Pancreas (tissue), 10 donors: ENCODE measurements at regions not wholly inside any gene's neighbourhood (a gene's known extent, or its start where the extent isn't known, plus 50 kb on each side); places are given as distances from the start of the nearest gene placed in this dataset.
"Not testable (repeated sequence)": the region's sequence is repeated elsewhere in the genome, so short reads cannot be mapped to it uniquely, and the experiment has no call there.

Experiments used
- ATAC-seq, 4 donors: fragments of 200-7000 bp; cut with Tn5 transposase; one replicate each; pipeline versions ENCODE4 v1.8.0 to v1.9.1; 2020; ENCODE audit warnings: mild to moderate bottlenecking in 4 of 4, moderate library complexity in 4 of 4
- DNase-seq, 6 donors: peaks; one replicate each; pipeline ENCODE4 v3.0.0-alpha.2; 2020
- FAIRE-seq: peaks from 2 replicates; lab custom pipeline; 2012; peaks lifted over from hg19 to GRCh38; lab: Jason Lieb, UNC
- H3K27ac ChIP-seq, 4 donors: fragments of 200-600 bp; sonication (generic); 1 replicate in 3 of 4; 2 replicates in 1 of 4; pipeline versions ENCODE4 v1.5.0 to v1.8.0; 2020
- H3K27me3 ChIP-seq, 4 donors: fragments of 200-600 bp; one replicate each; pipeline ENCODE4 v1.8.0; 2021
- H3K36me3 ChIP-seq, 3 donors: fragments of 200-600 bp; sonication (generic) in 1 of 3; one replicate each; pipeline versions ENCODE4 v1.5.0 to v1.8.0; 2020 to 2021
- H3K4me1 ChIP-seq, 3 donors: fragments of 200-600 bp; one replicate each; pipeline ENCODE4 v1.8.0; 2021
- H3K4me3 ChIP-seq, 4 donors: fragments of 200-600 bp; sonication (generic) in 2 of 4; one replicate each; pipeline versions ENCODE4 v1.5.0 to v1.8.0; 2020 to 2021
- H3K9me3 ChIP-seq, 4 donors: fragments of 200-600 bp; one replicate each; pipeline ENCODE4 v1.8.0; 2021
- whole genome bisulfite sequencing, 2 donors: extraction: QIAGEN DNeasy Blood & Tissue Kit; methylation state at CpG; one replicate each; pipeline ENCODE4 v1.1.7; 2013; 5-methylcytosine and 5-hydroxymethylcytosine counted together
- intact Hi-C, 3 donors: fragments of 100-400 bp; cut with DNase I; formaldehyde crosslinking; loops; one replicate each; pipeline versions ENCODE4 v1.11.1 to v1.14.2; 2022
- TF ChIP-seq, protein P1 (sequence below), 4 donors: fragments of 200-600 bp; sonication (generic) in 3 of 4; IDR thresholded peaks; one replicate each; pipeline versions ENCODE4 v1.5.0 to v1.8.0; 2021; ENCODE audit warnings: antibody characterized with exemption in 4 of 4
- donor health status: healthy with polysubstance abuse.
- donor health status: DM: no; HTN: no; CAD: no; lungs with moderate emphysema.
- donor health status: DM: no; HTN: no; CAD: no.
- donor health status: control.
- donor health status: control.
- donor health status: Bipolar disorder and iron deficiency.
- donor health status: DM: yes; HTN: yes; CAD: no.
- donor health status: DM: no; HTN: no; CAD: no.
- donor health status: DM: no; HTN: no; CAD: no.
- donor health status: DM: yes; HTN: yes; CAD: no.

DNA sequence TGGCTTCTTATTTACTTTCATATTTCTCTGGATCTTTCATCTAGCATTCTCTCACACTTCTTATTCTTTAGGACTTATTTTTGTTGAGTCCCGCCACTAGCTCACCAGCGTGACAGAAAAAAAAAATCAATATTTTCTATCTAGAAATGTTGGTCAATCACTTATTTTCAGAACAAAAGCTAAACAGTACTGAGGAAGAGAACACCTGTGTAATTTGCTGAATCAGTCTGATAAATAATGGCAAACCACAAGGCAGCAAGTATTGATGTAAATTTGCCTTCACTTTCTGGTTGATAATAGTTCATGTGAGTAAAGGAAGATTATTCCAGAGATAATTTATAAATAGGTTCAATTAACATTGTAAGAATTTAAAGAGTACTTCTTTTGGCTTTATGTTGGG is 179.2 kb downstream of the BCHE start:
- TF ChIP-seq, protein P1, sequence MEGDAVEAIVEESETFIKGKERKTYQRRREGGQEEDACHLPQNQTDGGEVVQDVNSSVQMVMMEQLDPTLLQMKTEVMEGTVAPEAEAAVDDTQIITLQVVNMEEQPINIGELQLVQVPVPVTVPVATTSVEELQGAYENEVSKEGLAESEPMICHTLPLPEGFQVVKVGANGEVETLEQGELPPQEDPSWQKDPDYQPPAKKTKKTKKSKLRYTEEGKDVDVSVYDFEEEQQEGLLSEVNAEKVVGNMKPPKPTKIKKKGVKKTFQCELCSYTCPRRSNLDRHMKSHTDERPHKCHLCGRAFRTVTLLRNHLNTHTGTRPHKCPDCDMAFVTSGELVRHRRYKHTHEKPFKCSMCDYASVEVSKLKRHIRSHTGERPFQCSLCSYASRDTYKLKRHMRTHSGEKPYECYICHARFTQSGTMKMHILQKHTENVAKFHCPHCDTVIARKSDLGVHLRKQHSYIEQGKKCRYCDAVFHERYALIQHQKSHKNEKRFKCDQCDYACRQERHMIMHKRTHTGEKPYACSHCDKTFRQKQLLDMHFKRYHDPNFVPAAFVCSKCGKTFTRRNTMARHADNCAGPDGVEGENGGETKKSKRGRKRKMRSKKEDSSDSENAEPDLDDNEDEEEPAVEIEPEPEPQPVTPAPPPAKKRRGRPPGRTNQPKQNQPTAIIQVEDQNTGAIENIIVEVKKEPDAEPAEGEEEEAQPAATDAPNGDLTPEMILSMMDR (IDR thresholded peaks at IDR 0.05): no peak
- H3K27ac ChIP-seq: no peak overlapping the region
- ATAC-seq (peak; percentile 30 to 77 (median 67)), DNase-seq (no peak), FAIRE-seq (peak; percentile 20)
- intact Hi-C loops: no loop called here
- peaks cover 0 to 11% (median 0%) of the 10 kb centered on the region in 3 donors for H3K4me1 ChIP-seq
- no peaks in the 10 kb centered on the region for H3K36me3 ChIP-seq
- WGBS, 2 donors: 17 to 21% methylated on average over 2 of the region's 2 CpGs
- H3K9me3 ChIP-seq: no peaks in the 10 kb centered on the region
- no peaks in the 10 kb centered on the region for H3K27me3 ChIP-seq
- H3K4me3 ChIP-seq: no peak overlapping the region

DNA sequence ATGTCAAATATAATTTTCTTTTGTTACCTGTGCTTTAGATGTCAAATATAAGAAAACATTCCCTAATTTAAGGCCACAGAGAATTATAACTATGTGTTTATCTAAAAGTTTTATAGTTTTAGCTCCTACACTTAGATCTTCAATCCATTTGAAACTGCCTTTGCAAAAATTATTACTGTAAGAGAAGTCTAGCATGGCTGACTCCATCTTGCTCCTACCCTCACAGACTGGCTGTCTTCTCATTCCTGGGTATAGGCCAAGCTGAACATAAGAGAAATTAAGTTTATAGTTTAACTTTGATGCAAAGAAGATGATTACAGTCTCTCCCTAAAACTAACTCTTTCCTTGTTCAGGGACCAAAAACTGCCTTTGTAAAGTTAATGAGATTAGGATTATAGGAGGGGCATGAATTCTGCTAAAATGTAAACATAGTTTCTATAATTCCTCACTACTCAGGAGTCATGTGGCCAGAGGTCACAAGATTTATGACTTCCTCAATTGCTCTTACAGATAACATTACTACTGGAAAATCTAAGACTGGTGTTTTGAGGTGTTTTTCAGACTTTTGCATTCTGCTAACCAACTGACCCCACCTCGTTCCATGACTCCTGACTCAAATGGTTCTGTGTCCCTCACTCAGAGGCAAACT is 184.0 kb downstream of the BCHE start:
- DNase-seq (no peak), ATAC-seq (no peak), FAIRE-seq (no peak)
- Histone ChIP-seq H3K27ac (no peak overlapping the region), H3K4me3 (no peak overlapping the region), H3K27me3 (no peaks in the 10 kb centered on the region), H3K4me1 (peaks cover 0 to 4% (median 0%) of the 10 kb centered on the region in 3 donors), H3K36me3 (no peaks in the 10 kb centered on the region), H3K9me3 (no peaks in the 10 kb centered on the region)
- TF ChIP-seq, protein P1 (IDR thresholded peaks at IDR 0.05): no peak
- intact Hi-C loops: no loop called here
- 70 to 79% methylated on average over 1 of the region's 1 CpG for WGBS, 2 donors

DNA sequence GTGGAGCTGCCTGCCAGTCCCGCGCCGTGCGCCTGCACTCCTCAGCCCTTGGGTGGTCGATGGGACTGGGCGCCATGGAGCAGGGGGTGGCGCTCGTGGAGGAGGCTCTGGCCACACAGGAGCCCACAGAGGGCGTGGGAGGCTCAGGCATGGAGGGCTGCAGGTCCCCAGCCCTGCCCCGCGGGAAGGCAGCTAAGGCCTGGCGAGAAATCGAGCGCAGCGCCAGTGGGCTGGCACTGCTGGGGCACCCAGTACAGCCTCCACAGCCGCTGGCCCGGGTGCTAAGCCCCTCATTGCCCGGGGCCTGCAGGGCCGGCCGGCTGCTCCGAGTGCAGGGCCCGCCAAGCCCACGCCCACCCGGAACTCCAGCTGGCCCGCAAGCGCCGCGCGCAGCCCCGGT is 187.9 kb downstream of the BCHE start:
- H3K4me1 ChIP-seq, ATAC-seq, intact Hi-C loops: not testable (repeated sequence)

DNA sequence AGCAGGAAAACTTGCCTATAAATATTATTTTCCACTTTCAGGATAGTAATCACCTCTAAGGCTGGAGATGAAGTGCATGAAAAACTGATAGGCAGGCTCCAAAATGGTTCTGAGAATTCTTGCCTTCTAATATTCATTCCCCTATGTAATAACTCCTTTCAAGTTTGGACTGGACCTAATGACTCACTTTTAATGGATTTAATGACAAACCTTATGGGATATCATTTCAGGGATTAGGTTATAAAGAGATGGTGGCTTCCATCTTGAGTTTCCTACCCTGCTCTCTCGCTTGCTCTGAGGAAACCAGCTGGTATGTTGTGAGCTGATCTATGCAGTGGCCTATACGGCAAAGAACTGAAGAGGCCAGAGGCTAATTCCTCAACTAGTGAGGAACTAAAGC is 192.0 kb downstream of the BCHE start:
- DNase-seq: no peak

More for the DNA sequence above, 187.9 kb downstream of the BCHE start:
- 95 to 96% methylated on average over 24 to 30 of the region's 30 CpGs for WGBS, 2 donors
- H3K36me3 ChIP-seq, H3K27ac ChIP-seq, H3K9me3 ChIP-seq, FAIRE-seq, H3K27me3 ChIP-seq, H3K4me3 ChIP-seq: not testable (repeated sequence)
- peak in 1 of 6 donors; percentile 54 for DNase-seq

DNA sequence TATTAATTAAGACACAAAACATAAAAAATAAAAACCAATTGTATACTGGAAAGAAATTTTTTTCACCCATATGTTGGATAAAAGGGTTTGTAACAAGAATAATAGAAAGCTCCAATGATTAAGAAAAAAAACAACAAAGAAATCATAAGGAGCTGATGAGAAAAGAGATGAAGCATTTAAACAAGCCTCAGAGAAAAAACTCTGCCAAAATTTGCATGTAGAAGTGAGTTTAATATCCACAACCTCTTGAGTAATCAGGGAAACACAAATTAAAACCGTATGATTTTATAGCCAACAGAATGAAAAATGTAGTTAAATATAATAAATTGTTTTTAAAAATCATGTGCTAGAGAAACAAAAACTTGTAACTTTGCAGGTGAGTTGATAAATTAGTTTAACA is 192.9 kb downstream of the BCHE start:
- DNase-seq (no peak), FAIRE-seq (no peak), ATAC-seq (no peak)
- WGBS, 2 donors: 45 to 50% methylated on average over 1 of the region's 1 CpG
- Histone ChIP-seq H3K27ac (no peak overlapping the region), H3K9me3 (no peaks in the 10 kb centered on the region), H3K4me3 (no peak overlapping the region), H3K27me3 (no peaks in the 10 kb centered on the region), H3K4me1 (no peaks in the 10 kb centered on the region), H3K36me3 (no peaks in the 10 kb centered on the region)
- intact Hi-C loops: no loop called here
- TF ChIP-seq, protein P1 (IDR thresholded peaks at IDR 0.05): no peak

More for the DNA sequence above, 192.0 kb downstream of the BCHE start:
- ATAC-seq (no peak), FAIRE-seq (no peak)
- WGBS, 2 donors: 97 to 99% methylated on average over 2 of the region's 2 CpGs
- H3K4me1 ChIP-seq: no peaks in the 10 kb centered on the region
- H3K27ac ChIP-seq: no peak overlapping the region
- intact Hi-C loops: no loop called here
- H3K9me3 ChIP-seq: no peaks in the 10 kb centered on the region
- H3K27me3 ChIP-seq: no peaks in the 10 kb centered on the region
- H3K4me3 ChIP-seq: no peak overlapping the region
- no peaks in the 10 kb centered on the region for H3K36me3 ChIP-seq
- TF ChIP-seq, protein P1 (IDR thresholded peaks at IDR 0.05): no peak
